ENCODE measurements at regions not wholly inside any gene's neighbourhood (a gene's known extent, or its start where the extent isn't known, plus 50 kb on each side); places are given as distances from the start of the nearest gene placed in this dataset.

DNA sequence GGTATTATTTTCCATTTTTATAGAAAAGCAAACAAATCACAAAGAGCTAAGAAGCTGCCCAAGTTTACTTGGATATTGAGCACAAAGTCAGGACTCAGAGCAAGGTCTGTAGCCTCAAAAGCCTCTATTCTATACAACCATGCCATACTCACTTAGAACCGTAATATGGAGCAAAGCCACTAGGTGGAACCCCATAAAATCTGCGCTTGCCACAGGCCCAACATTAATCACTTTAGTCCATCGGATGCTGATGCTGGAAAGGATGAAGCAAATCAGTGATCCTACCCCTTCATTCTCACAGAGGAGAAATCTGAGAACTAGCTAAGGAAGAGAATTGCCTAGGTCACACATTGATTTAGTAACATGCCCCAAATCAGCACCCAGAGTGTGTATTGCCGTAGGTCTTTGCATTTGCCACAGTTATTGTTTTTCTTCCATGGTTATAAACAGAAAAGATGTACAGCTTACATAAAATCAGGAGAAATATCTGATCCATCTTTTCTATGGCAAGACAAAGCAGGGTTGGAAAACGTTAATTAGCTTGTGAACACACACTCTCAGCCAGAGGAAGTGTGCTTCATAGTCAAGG is 56.7 kb upstream of the RAB38 start:
- intact Hi-C loops (cut with DNase I): loop anchor here (5.0 kb wide), 1 partner anchor 310 kb away; no protein-coding TSS in a partner anchor
- no peak for DNase-seq (ENCODE audit: low spot score)

DNA sequence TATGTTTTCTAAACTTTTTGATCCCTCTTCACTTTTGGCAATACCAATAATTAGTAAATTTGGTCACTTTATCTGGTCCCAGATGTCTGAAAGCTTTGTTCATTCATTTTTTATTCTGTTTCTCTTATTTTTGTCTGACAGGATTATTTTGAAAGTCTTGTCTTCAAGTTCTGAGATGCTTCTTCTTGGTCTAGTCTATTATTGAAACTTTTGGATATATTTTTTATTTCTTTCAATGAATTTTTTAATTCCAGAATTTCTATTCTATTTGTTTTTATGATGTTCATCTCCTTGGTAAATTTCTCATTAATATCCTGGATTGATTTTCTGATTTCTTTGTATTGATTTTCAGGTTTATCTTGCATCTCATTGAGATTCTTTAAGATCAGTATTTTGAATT is 54.1 kb upstream of the RAB38 start:
- intact Hi-C loops (cut with DNase I): no loop called here

More for the DNA sequence above, 54.1 kb upstream of the RAB38 start:
- DNase-seq (ENCODE audit: low spot score): no peak
